PC-9 (cell line): ENCODE measurements at regions not wholly inside any gene's neighbourhood (a gene's known extent, or its start where the extent isn't known, plus 50 kb on each side); places are given as distances from the start of the nearest gene placed in this dataset.

Experiments
- BruUV-seq: library from RNA; stranded (reverse); fragments of 400-500 nt; replicated peaks from 2 replicates; lab custom pipeline; 2021; lab: Mats Ljungman, UMichigan
- CTCF ChIA-PET: fragments of 300-600 bp; sonication (Branson Sonifier 250); formaldehyde crosslinking; loops from one replicate; lab custom pipeline; 2022; ENCODE audit warnings: antibody characterized with exemption; lab: Charles Lee
- POLR2A ChIA-PET: fragments of 300-600 bp; sonication (Branson Sonifier 250); formaldehyde crosslinking; loops from one replicate; lab custom pipeline; 2022; ENCODE audit warnings: antibody characterized with exemption; ENCODE audit not compliant: unreplicated experiment; lab: Charles Lee
- DNase-seq, 2 experiments: peaks; one replicate each; pipeline versions ENCODE4 v3.0.0 to v3.0.0-alpha.2; 2015 to 2022; ENCODE audit warnings: mixed read lengths in 1 of 2
- H2AFZ ChIP-seq: fragments of 200-600 bp; sonication (generic); 2 replicates; pipeline ENCODE4 v1.8.1; 2017; ENCODE audit warnings: antibody characterized with exemption
- H3F3A ChIP-seq: fragments of 200-600 bp; sonication (generic); 2 replicates; pipeline ENCODE4 v1.8.1; 2017; ENCODE audit warnings: antibody characterized with exemption, mild to moderate bottlenecking, low read depth; ENCODE audit not compliant: insufficient read depth
- H3K27ac ChIP-seq: fragments of 200-600 bp; sonication (generic); 2 replicates; pipeline ENCODE4 v1.6.1; 2016; ENCODE audit warnings: mixed run types
- H3K27me3 ChIP-seq: fragments of 200-600 bp; sonication (generic); 2 replicates; pipeline ENCODE4 v1.6.1; 2016; ENCODE audit warnings: low read depth, mixed run types; ENCODE audit not compliant: insufficient read depth
- H3K36me3 ChIP-seq: fragments of 200-600 bp; sonication (generic); 2 replicates; pipeline ENCODE4 v1.6.1; 2016; ENCODE audit warnings: low read depth, mixed run types
- H3K4me1 ChIP-seq: fragments of 200-600 bp; sonication (generic); replicated peaks from 2 replicates; pipeline ENCODE4 v1.6.1; 2016; ENCODE audit warnings: mixed run types; ENCODE audit not compliant: insufficient read depth
- H3K4me2 ChIP-seq: fragments of 200-600 bp; sonication (generic); 2 replicates; pipeline ENCODE4 v1.6.1; 2017; ENCODE audit warnings: mixed run types
- H3K4me3 ChIP-seq: fragments of 200-600 bp; sonication (generic); 2 replicates; pipeline ENCODE4 v1.6.1; 2016; ENCODE audit warnings: mixed run types
- H3K79me2 ChIP-seq: fragments of 200-600 bp; sonication (generic); 2 replicates; pipeline ENCODE4 v1.6.1; 2017; ENCODE audit warnings: low read depth, mixed run types
- H3K9me2 ChIP-seq: fragments of 200-600 bp; sonication (generic); 2 replicates; pipeline ENCODE4 v1.8.1; 2017; ENCODE audit warnings: mild to moderate bottlenecking; ENCODE audit not compliant: insufficient read depth
- H3K9me3 ChIP-seq: fragments of 200-600 bp; sonication (generic); 2 replicates; pipeline ENCODE4 v1.8.1; 2016; ENCODE audit warnings: low read depth; ENCODE audit not compliant: insufficient read depth
- H4K20me1 ChIP-seq: fragments of 200-600 bp; sonication (generic); 2 replicates; pipeline ENCODE4 v1.8.1; 2017; ENCODE audit not compliant: insufficient read depth
- CTCF ChIP-seq: fragments of 200-600 bp; sonication (generic); conservative IDR thresholded peaks from 2 replicates; pipeline ENCODE4 v1.6.1; 2017; ENCODE audit warnings: mixed run types, antibody characterized with exemption, mild to moderate bottlenecking, moderate library complexity
- EZH2 ChIP-seq: fragments of 200-600 bp; sonication (generic); IDR thresholded peaks from 2 replicates; pipeline ENCODE4 v1.8.0; 2017; ENCODE audit warnings: antibody characterized with exemption, low read depth
- intact Hi-C: fragments of 100-400 bp; cut with micrococcal nuclease; formaldehyde crosslinking; loops from one replicate; pipeline ENCODE4 v1.10.0; 2022; ENCODE audit not compliant: unreplicated experiment

- CTCF ChIA-PET = no interaction called here
Observed at GRCh38 chr1:36560621-36561360, 78.1 kb upstream of the CSF3R start.

GRCh38 chr1:36560177-36560576 lies 77.5 kb upstream of the CSF3R start:
- Histone ChIP-seq H3K27ac (no peak overlapping the region), H3K9me2 (no peaks in the 10 kb centered on the region), H3F3A (no peaks in the 10 kb centered on the region), H2AFZ (no peak overlapping the region), H4K20me1 (no peaks in the 10 kb centered on the region), H3K79me2 (no peaks in the 10 kb centered on the region), H3K27me3 (peaks cover 84% of the 10 kb centered on the region), H3K36me3 (no peaks in the 10 kb centered on the region), H3K9me3 (no peaks in the 10 kb centered on the region), H3K4me1 (no peaks in the 10 kb centered on the region), H3K4me2 (no peak overlapping the region), H3K4me3 (no peak overlapping the region)
- DNase-seq = no peak
- intact Hi-C loops = no loop called here
- no TSS peak for BruUV-seq
- TF ChIP-seq CTCF (no peak), EZH2 (no peak)
- ChIA-PET POLR2A (interaction anchor here (0.6 kb wide), 1 partner anchor 858 kb away, joined by 39 read pairs; no protein-coding TSS in a partner anchor), CTCF (interaction anchor here (0.6 kb wide), 1 partner anchor 12 kb away, joined by 3 read pairs; no protein-coding TSS in a partner anchor)

More at GRCh38 chr1:36560621-36561360, 78.1 kb upstream of the CSF3R start:
- Histone ChIP-seq H4K20me1 (no peaks in the 10 kb centered on the region), H3K4me2 (no peak overlapping the region), H3K4me1 (no peaks in the 10 kb centered on the region), H3K79me2 (no peaks in the 10 kb centered on the region), H3K9me2 (no peaks in the 10 kb centered on the region), H3K9me3 (no peaks in the 10 kb centered on the region), H3K27me3 (peaks cover 84% of the 10 kb centered on the region), H3K4me3 (no peak overlapping the region), H2AFZ (no peak overlapping the region), H3K36me3 (no peaks in the 10 kb centered on the region), H3F3A (no peaks in the 10 kb centered on the region), H3K27ac (no peak overlapping the region)
- POLR2A ChIA-PET = no interaction called here
- TF ChIP-seq EZH2 = no peak
- no peak for TF ChIP-seq CTCF
- no TSS peak for BruUV-seq
- intact Hi-C loops = no loop called here
- no peak for DNase-seq

GRCh38 chr1:36559061-36559460 lies 76.3 kb upstream of the CSF3R start:
- H2AFZ ChIP-seq = no peak overlapping the region
- no peak for DNase-seq
- H3K4me2 ChIP-seq = no peak overlapping the region
- no peaks in the 10 kb centered on the region for H4K20me1 ChIP-seq
- H3K27me3 ChIP-seq = peaks cover 84% of the 10 kb centered on the region
- no peaks in the 10 kb centered on the region for H3K4me1 ChIP-seq
- no peaks in the 10 kb centered on the region for H3K36me3 ChIP-seq
- TF ChIP-seq CTCF (no peak), EZH2 (no peak)
- ChIA-PET CTCF (no interaction called here), POLR2A (no interaction called here)
- no peaks in the 10 kb centered on the region for H3K79me2 ChIP-seq
- H3K27ac ChIP-seq = no peak overlapping the region
- H3K4me3 ChIP-seq = no peak overlapping the region
- intact Hi-C loops = no loop called here
- H3K9me2 ChIP-seq = no peaks in the 10 kb centered on the region
- H3F3A ChIP-seq = no peaks in the 10 kb centered on the region
- H3K9me3 ChIP-seq = no peaks in the 10 kb centered on the region
- no TSS peak for BruUV-seq
